B cell (primary cell): ENCODE measurements at regions not wholly inside any gene's neighbourhood (a gene's known extent, or its start where the extent isn't known, plus 50 kb on each side); places are given as distances from the start of the nearest gene placed in this dataset.

Experiments used
- ATAC-seq: fragments of 200-7000 bp; cut with Tn5 transposase; one replicate; pipeline ENCODE4 v1.10.0; 2021; ENCODE audit warnings: low read depth, mild to moderate bottlenecking, moderate number of reproducible peaks, moderate library complexity
- CTCF ChIA-PET: fragments of 350-600 bp; sonication (Branson Sonifier 250); formaldehyde crosslinking; loops from one replicate; lab custom pipeline; 2021; ENCODE audit warnings: antibody characterized with exemption, inconsistent platforms; lab: Charles Lee
- POLR2A ChIA-PET: fragments of 350-600 bp; sonication (Branson Sonifier 250); formaldehyde crosslinking; loops from one replicate; lab custom pipeline; 2021; ENCODE audit warnings: antibody characterized with exemption; lab: Charles Lee
- DNase-seq: peaks from one replicate; pipeline ENCODE4 v3.0.0; 2013
- H2AFZ ChIP-seq: 2 replicates; pipeline ENCODE4 v1.6.1; 2012; ENCODE audit warnings: mild to moderate bottlenecking, low read depth, low read length; ENCODE audit not compliant: insufficient read depth, poor library complexity, severe bottlenecking
- H3K27ac ChIP-seq, 2 donors: 1 replicate in 1 of 2; 2 replicates in 1 of 2; pipeline ENCODE4 v1.5.1; 2012 to 2013; ENCODE audit warnings: low read length in 2 of 2, mild to moderate bottlenecking in 2 of 2, moderate library complexity in 1 of 2
- H3K27me3 ChIP-seq, 4 experiments: fragments of 200-600 bp in 1 of 4; sonication (generic) in 1 of 4; replicated peaks in 1 of 4; 1 replicate in 2 of 4; 2 replicates in 2 of 4; pipeline versions ENCODE4 v1.6.1 to v1.7.0; 2013 to 2016; ENCODE audit warnings: low read length in 3 of 4, mild to moderate bottlenecking in 2 of 4, mixed read lengths in 1 of 4, moderate library complexity in 1 of 4; ENCODE audit not compliant: insufficient read depth in 4 of 4, control insufficient read depth in 3 of 4; ENCODE audit errors: control extremely low read depth in 1 of 4
- H3K36me3 ChIP-seq, 2 experiments: replicated peaks in 1 of 2; 1 replicate in 1 of 2; 2 replicates in 1 of 2; pipeline versions ENCODE4 v1.6.1 to v1.7.1; 2013; ENCODE audit warnings: low read length in 1 of 2; ENCODE audit not compliant: insufficient read depth in 2 of 2, control insufficient read depth in 1 of 2; ENCODE audit errors: control extremely low read depth in 1 of 2, extremely low read depth in 1 of 2
- H3K4me1 ChIP-seq, 2 donors: fragments of 200-600 bp in 1 of 2; sonication (generic) in 1 of 2; 1 replicate in 1 of 2; 2 replicates in 1 of 2; pipeline versions ENCODE4 v1.5.1 to v1.6.1; 2013 to 2017; ENCODE audit warnings: low read length in 2 of 2; ENCODE audit not compliant: control insufficient read depth in 2 of 2, insufficient read depth in 2 of 2
- H3K4me2 ChIP-seq: replicated peaks from 2 replicates; pipeline ENCODE3; 2012; ENCODE audit warnings: mild to moderate bottlenecking, low read depth, low read length; ENCODE audit not compliant: poor library complexity, severe bottlenecking
- H3K4me3 ChIP-seq, 5 experiments: fragments of 200-600 bp in 1 of 5; sonication (generic) in 1 of 5; 1 replicate in 3 of 5; 2 replicates in 2 of 5; pipeline versions ENCODE4 v1.5.1 to v1.7.0; 2011 to 2016; ENCODE audit warnings: low read length in 4 of 5, mild to moderate bottlenecking in 4 of 5, low read depth in 2 of 5, control low read depth in 1 of 5, moderate library complexity in 1 of 5; ENCODE audit not compliant: insufficient read depth in 1 of 5; ENCODE audit errors: control extremely low read depth in 1 of 5, extremely low read depth in 1 of 5
- H3K79me2 ChIP-seq: fragments of 200-600 bp; sonication (generic); one replicate; pipeline ENCODE4 v1.6.0; 2016; ENCODE audit warnings: low read length; ENCODE audit not compliant: control insufficient read depth, insufficient read depth
- H3K9ac ChIP-seq: fragments of 200-600 bp; sonication (generic); 2 replicates; pipeline ENCODE4 v1.6.1; 2017; ENCODE audit warnings: mild to moderate bottlenecking, low read length, moderate library complexity
- H3K9me3 ChIP-seq, 3 donors: one replicate each; pipeline versions ENCODE4 v1.6.1 to v1.7.1; 2013; ENCODE audit warnings: low read length in 2 of 3; ENCODE audit not compliant: control insufficient read depth in 2 of 3, insufficient read depth in 1 of 3; ENCODE audit errors: control extremely low read depth in 1 of 3
- H4K20me1 ChIP-seq: 2 replicates; pipeline ENCODE4 v1.6.0; 2012; ENCODE audit warnings: mild to moderate bottlenecking, low read length; ENCODE audit not compliant: insufficient read depth, control insufficient read depth, poor library complexity, severe bottlenecking
- H3K27ac Mint-ChIP-seq: one replicate; pipeline ENCODE4 v1.8.0; 2021; ENCODE audit warnings: mixed read lengths
- H3K27me3 Mint-ChIP-seq: one replicate; pipeline ENCODE4 v1.8.0; 2021; ENCODE audit warnings: mixed read lengths
- H3K4me1 Mint-ChIP-seq: one replicate; pipeline ENCODE4 v1.8.0; 2021; ENCODE audit warnings: mixed read lengths
- H3K4me3 Mint-ChIP-seq: one replicate; pipeline ENCODE4 v1.8.0; 2021; ENCODE audit warnings: mixed read lengths
- H3K9me3 Mint-ChIP-seq: one replicate; pipeline ENCODE4 v1.8.0; 2022; ENCODE audit warnings: mixed read lengths; ENCODE audit not compliant: insufficient read depth
- CTCF ChIP-seq: fragments of 200-600 bp; IDR thresholded peaks from one replicate; pipeline ENCODE4 v1.8.0; 2022; ENCODE audit warnings: antibody characterized with exemption, mild to moderate bottlenecking
- EZH2 ChIP-seq: IDR thresholded peaks from 2 replicates; pipeline ENCODE4 v1.6.1; 2012; ENCODE audit warnings: borderline replicate concordance, low read depth, mild to moderate bottlenecking, moderate library complexity, low read length; ENCODE audit not compliant: insufficient read depth, poor library complexity, severe bottlenecking
- WGBS: methylation state at CpG from one replicate; pipeline ENCODE4 v1.1.5; 2013; ENCODE audit warnings: missing lambda C conversion rate; ENCODE audit not compliant: insufficient coverage; 5-methylcytosine and 5-hydroxymethylcytosine counted together
- intact Hi-C: fragments of 100-400 bp; cut with micrococcal nuclease; formaldehyde crosslinking; loops from one replicate; pipeline ENCODE4 v1.10.0; 2022

DNA sequence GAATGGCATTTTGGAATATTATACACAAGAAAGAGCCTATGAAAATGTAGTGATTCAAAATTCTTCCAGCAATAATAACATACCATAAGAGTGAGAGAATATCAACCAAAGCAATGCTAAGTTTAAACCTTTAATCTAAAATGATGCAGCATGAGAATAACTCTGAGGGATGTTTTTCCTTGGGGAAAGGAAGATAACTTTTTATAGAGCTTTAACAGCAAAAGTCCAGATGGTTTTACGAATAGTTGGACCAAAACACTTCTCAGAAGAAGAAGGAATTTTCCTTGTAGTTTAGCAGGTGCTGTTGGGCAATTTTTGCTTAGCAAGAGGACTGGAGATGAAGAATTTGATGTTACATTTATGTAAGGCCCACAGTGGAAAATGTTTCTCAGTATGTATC, 1503.2 kb downstream of the HACE1 start:
- H3K9ac ChIP-seq = no peak overlapping the region
- CTCF ChIA-PET = no interaction called here
- no peaks in the 10 kb centered on the region for H3K4me1 ChIP-seq
- no CpG with 5 or more reads among the region's 1 CpG for WGBS
- intact Hi-C loops = no loop called here
- H4K20me1 ChIP-seq = no peaks in the 10 kb centered on the region
- no peak overlapping the region for H3K4me2 ChIP-seq
- TF ChIP-seq CTCF (no peak), EZH2 (no peak)
- no peak overlapping the region for H3K4me3 ChIP-seq
- no peak for DNase-seq
- H3K27me3 Mint-ChIP-seq = no peaks in the 10 kb centered on the region
- H3K27me3 ChIP-seq = no peaks in the 10 kb centered on the region
- no peak overlapping the region for H3K27ac Mint-ChIP-seq
- no peaks in the 10 kb centered on the region for H3K36me3 ChIP-seq
- H3K9me3 ChIP-seq = peaks cover 0 to 10% (median 0%) of the 10 kb centered on the region in 3 donors
- no peaks in the 10 kb centered on the region for H3K9me3 Mint-ChIP-seq
- H3K4me3 Mint-ChIP-seq = no peak overlapping the region
- ATAC-seq = no peak
- H3K4me1 Mint-ChIP-seq = no peaks in the 10 kb centered on the region
- POLR2A ChIA-PET = no interaction called here
- no peaks in the 10 kb centered on the region for H3K79me2 ChIP-seq
- H3K27ac ChIP-seq = no peak overlapping the region
- no peak overlapping the region for H2AFZ ChIP-seq

- Mint-ChIP-seq H3K27me3 (no peaks in the 10 kb centered on the region), H3K4me3 (no peak overlapping the region), H3K9me3 (no peaks in the 10 kb centered on the region), H3K4me1 (no peaks in the 10 kb centered on the region), H3K27ac (no peak overlapping the region)
- Histone ChIP-seq H4K20me1 (no peaks in the 10 kb centered on the region), H3K9ac (no peak overlapping the region), H3K27me3 (no peaks in the 10 kb centered on the region), H3K9me3 (no peaks in the 10 kb centered on the region), H3K36me3 (no peaks in the 10 kb centered on the region), H3K27ac (no peak overlapping the region), H3K79me2 (no peaks in the 10 kb centered on the region), H3K4me2 (no peak overlapping the region), H3K4me3 (no peak overlapping the region), H2AFZ (no peak overlapping the region), H3K4me1 (no peaks in the 10 kb centered on the region)
- DNase-seq (no peak), ATAC-seq (no peak)
- no peak for TF ChIP-seq CTCF
- no peak for TF ChIP-seq EZH2
- CTCF ChIA-PET = no interaction called here
- intact Hi-C loops = no loop called here
- POLR2A ChIA-PET = no interaction called here
- WGBS = 100% methylated on average over 2 of the region's 2 CpGs
Measured at GRCh38 chr6:103344554-103345163, 1515.1 kb downstream of the HACE1 start.
